Suprapubic skin (tissue), 4 donors: ENCODE measurements at regions not wholly inside any gene's neighbourhood (a gene's known extent, or its start where the extent isn't known, plus 50 kb on each side); places are given as distances from the start of the nearest gene placed in this dataset.

ENCODE experiments used
- DNase-seq, 2 donors: peaks; one replicate each; pipeline ENCODE4 v3.0.0-alpha.2; 2019; ENCODE audit warnings: low spot score in 2 of 2
- H3K27ac ChIP-seq: fragments of 200-600 bp; sonication (generic); one replicate; pipeline ENCODE4 v1.5.1; 2019
- H3K27me3 ChIP-seq: fragments of 200-600 bp; sonication (generic); one replicate; pipeline ENCODE4 v1.5.1; 2019
- H3K36me3 ChIP-seq: fragments of 200-600 bp; sonication (generic); one replicate; pipeline ENCODE4 v1.5.1; 2019
- H3K4me1 ChIP-seq: fragments of 200-600 bp; sonication (generic); one replicate; pipeline ENCODE4 v1.5.1; 2019
- H3K4me3 ChIP-seq: fragments of 200-600 bp; sonication (generic); one replicate; pipeline ENCODE4 v1.5.1; 2019; ENCODE audit warnings: mild to moderate bottlenecking
- H3K9me3 ChIP-seq: fragments of 200-600 bp; sonication (generic); one replicate; pipeline ENCODE4 v1.5.1; 2019
- CTCF ChIP-seq, 2 donors: fragments of 200-600 bp in 1 of 2; fragments of 450-650 bp in 1 of 2; sonication (generic) in 1 of 2; IDR thresholded peaks; one replicate each; pipeline ENCODE4 v1.5.1; 2016 to 2019; ENCODE audit warnings: antibody characterized with exemption in 2 of 2, mild to moderate bottlenecking in 1 of 2, moderate library complexity in 1 of 2
- EP300 ChIP-seq: sonication (generic); formaldehyde crosslinking; IDR thresholded peaks from one replicate; pipeline ENCODE4 v1.6.1; 2017; ENCODE audit warnings: antibody characterized with exemption
- POLR2A ChIP-seq, 2 donors: fragments of 450-650 bp; IDR thresholded peaks; one replicate each; pipeline ENCODE4 v1.6.1; 2017; ENCODE audit warnings: antibody characterized with exemption in 2 of 2, mild to moderate bottlenecking in 2 of 2, moderate library complexity in 2 of 2
- POLR2AphosphoS5 ChIP-seq, 3 donors: sonication (generic); formaldehyde crosslinking; IDR thresholded peaks; one replicate each; pipeline ENCODE4 v1.6.1; 2017; ENCODE audit warnings: antibody characterized with exemption in 3 of 3
- WGBS: methylation state at CpG from one replicate; pipeline ENCODE4 v1.1.5; 2018; 5-methylcytosine and 5-hydroxymethylcytosine counted together

- no peaks in the 10 kb centered on the region for H3K36me3 ChIP-seq
- H3K4me1 ChIP-seq = peaks cover 18% of the 10 kb centered on the region
- H3K27me3 ChIP-seq = peaks cover 4% of the 10 kb centered on the region
- 2% methylated on average over 24 of the region's 44 CpGs for WGBS
- H3K4me3 ChIP-seq = peak overlapping the region; percentile 46
- H3K27ac ChIP-seq = peak overlapping the region; percentile 56
- no peaks in the 10 kb centered on the region for H3K9me3 ChIP-seq
- DNase-seq = peak; percentile 65 to 82
- no peak for TF ChIP-seq CTCF (IDR thresholded peaks at IDR 0.05)
- TF ChIP-seq POLR2A (IDR thresholded peaks at IDR 0.05) = no peak
- no peak for TF ChIP-seq EP300
- no peak for TF ChIP-seq POLR2AphosphoS5 (IDR thresholded peaks at IDR 0.05)
Measured at GRCh38 chr6:125363039-125363823, 61.5 kb upstream of the HDDC2 start.

- 28% methylated on average over 8 of the region's 9 CpGs for WGBS
- Histone ChIP-seq H3K27ac (peak overlapping the region; percentile 56), H3K27me3 (peaks cover 4% of the 10 kb centered on the region), H3K4me3 (peak overlapping the region; percentile 46), H3K9me3 (no peaks in the 10 kb centered on the region), H3K4me1 (peaks cover 18% of the 10 kb centered on the region), H3K36me3 (no peaks in the 10 kb centered on the region)
- TF ChIP-seq EP300 = no peak
- TF ChIP-seq POLR2A (IDR thresholded peaks at IDR 0.05) = no peak
- TF ChIP-seq POLR2AphosphoS5 (IDR thresholded peaks at IDR 0.05) = no peak
- TF ChIP-seq CTCF (IDR thresholded peaks at IDR 0.05) = no peak
- DNase-seq = no peak
Measured at GRCh38 chr6:125363824-125364165, 62.0 kb upstream of the HDDC2 start.

- 74% methylated on average over 5 of the region's 5 CpGs for WGBS
- no peaks in the 10 kb centered on the region for H3K9me3 ChIP-seq
- peaks cover 18% of the 10 kb centered on the region for H3K4me1 ChIP-seq
- H3K4me3 ChIP-seq = no peak overlapping the region
- H3K27me3 ChIP-seq = peaks cover 4% of the 10 kb centered on the region
- H3K27ac ChIP-seq = no peak overlapping the region
- DNase-seq = no peak
- TF ChIP-seq CTCF (IDR thresholded peaks at IDR 0.05) = no peak
- no peak for TF ChIP-seq EP300
- no peak for TF ChIP-seq POLR2A (IDR thresholded peaks at IDR 0.05)
- TF ChIP-seq POLR2AphosphoS5 (IDR thresholded peaks at IDR 0.05) = no peak
- no peaks in the 10 kb centered on the region for H3K36me3 ChIP-seq
Measured at GRCh38 chr6:125365230-125365629, 63.5 kb upstream of the HDDC2 start.

- H3K4me1 ChIP-seq = peaks cover 18% of the 10 kb centered on the region
- no peak overlapping the region for H3K4me3 ChIP-seq
- H3K27me3 ChIP-seq = peaks cover 4% of the 10 kb centered on the region
- H3K27ac ChIP-seq = no peak overlapping the region
- no peaks in the 10 kb centered on the region for H3K36me3 ChIP-seq
- TF ChIP-seq POLR2AphosphoS5 (IDR thresholded peaks at IDR 0.05) (no peak), POLR2A (IDR thresholded peaks at IDR 0.05) (no peak), CTCF (IDR thresholded peaks at IDR 0.05) (no peak), EP300 (no peak)
- no peaks in the 10 kb centered on the region for H3K9me3 ChIP-seq
- DNase-seq = no peak
- 94% methylated on average over 3 of the region's 3 CpGs for WGBS
Measured at GRCh38 chr6:125367036-125367782, 65.4 kb upstream of the HDDC2 start.

GRCh38 chr6:125370343-125370742 lies 68.6 kb upstream of the HDDC2 start:
- Histone ChIP-seq H3K4me1 (no peaks in the 10 kb centered on the region), H3K9me3 (no peaks in the 10 kb centered on the region), H3K36me3 (no peaks in the 10 kb centered on the region), H3K27ac (no peak overlapping the region), H3K27me3 (no peaks in the 10 kb centered on the region), H3K4me3 (no peak overlapping the region)
- DNase-seq = no peak
- TF ChIP-seq POLR2AphosphoS5 (IDR thresholded peaks at IDR 0.05) = no peak
- TF ChIP-seq CTCF (IDR thresholded peaks at IDR 0.05) = no peak
- no peak for TF ChIP-seq POLR2A (IDR thresholded peaks at IDR 0.05)
- no peak for TF ChIP-seq EP300
- WGBS = 61% methylated on average over 7 of the region's 8 CpGs
